H1 (cell line): ENCODE measurements at regions not wholly inside any gene's neighbourhood (a gene's known extent, or its start where the extent isn't known, plus 50 kb on each side); places are given as distances from the start of the nearest gene placed in this dataset.

Source experiments
- CTCF ChIA-PET: fragments of 300-600 bp; sonication (Branson Sonifier 250); formaldehyde crosslinking; loops from one replicate; lab custom pipeline; 2021; ENCODE audit not compliant: partially characterized antibody; lab: Charles Lee
- POLR2A ChIA-PET: fragments of 300-600 bp; sonication (Branson Sonifier 250); formaldehyde crosslinking; loops from one replicate; lab custom pipeline; 2021; ENCODE audit warnings: inconsistent platforms; ENCODE audit not compliant: partially characterized antibody; lab: Charles Lee
- DNase-seq, 2 experiments: peaks; one replicate each; pipeline versions ENCODE4 v3.0.0 to v3.0.0-alpha.2; 2010 to 2022; ENCODE audit warnings: low spot score in 2 of 2, low read depth in 1 of 2, mixed read lengths in 1 of 2
- FAIRE-seq: peaks from 2 replicates; lab custom pipeline; 2011; peaks lifted over from hg19 to GRCh38; lab: Jason Lieb, UNC
- H2AFZ ChIP-seq: 2 replicates; pipeline ENCODE4 v1.8.1; 2012; ENCODE audit warnings: low read length, inconsistent platforms
- H2AK5ac ChIP-seq: 2 replicates; pipeline ENCODE4 v1.6.1; 2013; ENCODE audit warnings: low read depth, low read length
- H2BK120ac ChIP-seq: replicated peaks from 2 replicates; pipeline ENCODE3; 2013; ENCODE audit warnings: low read depth, low read length, inconsistent platforms
- H2BK12ac ChIP-seq: 2 replicates; pipeline ENCODE4 v1.6.1; 2013; ENCODE audit warnings: low read depth, low read length
- H2BK15ac ChIP-seq: 2 replicates; pipeline ENCODE4 v1.6.1; 2013; ENCODE audit warnings: low read length
- H2BK20ac ChIP-seq: 2 replicates; pipeline ENCODE4 v1.6.1; 2013; ENCODE audit warnings: low read length
- H2BK5ac ChIP-seq: 2 replicates; pipeline ENCODE4 v1.6.1; 2013; ENCODE audit warnings: low read depth, low read length
- H3K14ac ChIP-seq: 2 replicates; pipeline ENCODE4 v1.6.1; 2013; ENCODE audit warnings: inconsistent platforms; ENCODE audit not compliant: insufficient read length
- H3K18ac ChIP-seq: 2 replicates; pipeline ENCODE4 v1.6.1; 2013; ENCODE audit warnings: low read length; ENCODE audit errors: extremely low read depth
- H3K23ac ChIP-seq: 2 replicates; pipeline ENCODE4 v1.6.1; 2013; ENCODE audit warnings: inconsistent platforms; ENCODE audit not compliant: insufficient read length
- H3K23me2 ChIP-seq: 2 replicates; pipeline ENCODE4 v1.6.1; 2013; ENCODE audit warnings: low read depth, low read length
- H3K27ac ChIP-seq: 2 replicates; pipeline ENCODE4 v1.6.1; 2011; ENCODE audit warnings: low read depth, low read length, inconsistent platforms
- H3K27me3 ChIP-seq, 4 experiments: replicated peaks in 1 of 4; 1 replicate in 1 of 4; 2 replicates in 3 of 4; pipeline versions ENCODE4 v1.6.1 to v1.8.1; 2011 to 2013; ENCODE audit warnings: low read length in 3 of 4, mild to moderate bottlenecking in 3 of 4, inconsistent platforms in 2 of 4, mixed read lengths in 2 of 4, moderate library complexity in 1 of 4; ENCODE audit not compliant: control insufficient read depth in 3 of 4, insufficient read depth in 3 of 4; ENCODE audit errors: extremely low read depth in 1 of 4
- H3K36me3 ChIP-seq, 4 experiments: 2 replicates each; pipeline versions ENCODE4 v1.6.1 to v1.8.1; 2011 to 2013; ENCODE audit warnings: mild to moderate bottlenecking in 4 of 4, low read length in 3 of 4, moderate library complexity in 2 of 4, control low read depth in 1 of 4, inconsistent platforms in 1 of 4; ENCODE audit not compliant: insufficient read depth in 4 of 4, control insufficient read depth in 2 of 4
- H3K4ac ChIP-seq: replicated peaks from 2 replicates; pipeline ENCODE3; 2013; ENCODE audit warnings: low read length, low read depth, mixed read lengths, inconsistent platforms; ENCODE audit not compliant: insufficient read length
- H3K4me1 ChIP-seq, 4 experiments: replicated peaks in 1 of 4; 1 replicate in 1 of 4; 2 replicates in 3 of 4; pipeline versions ENCODE4 v1.6.1 to v1.8.1; 2011 to 2013; ENCODE audit warnings: low read length in 3 of 4, inconsistent platforms in 2 of 4, mixed read lengths in 1 of 4; ENCODE audit not compliant: insufficient read depth in 4 of 4, control insufficient read depth in 3 of 4
- H3K4me2 ChIP-seq, 2 experiments: 2 replicates each; pipeline versions ENCODE4 v1.6.1 to v1.8.1; 2011 to 2013; ENCODE audit warnings: low read depth in 2 of 2, low read length in 2 of 2, control low read depth in 1 of 2, inconsistent platforms in 1 of 2, mild to moderate bottlenecking in 1 of 2; ENCODE audit not compliant: insufficient read depth in 1 of 2
- H3K4me3 ChIP-seq, 4 experiments: fragments of 200-600, 300-600 bp in 1 of 4; sonication (generic), shearing (Covaris generic), sonication (Bioruptor Twin) in 1 of 4; 2 replicates each; pipeline versions ENCODE4 v1.5.1 to v1.8.1; 2011 to 2016; ENCODE audit warnings: low read length in 4 of 4, low read depth in 3 of 4, control low read depth in 2 of 4, inconsistent platforms in 2 of 4, mild to moderate bottlenecking in 2 of 4, mixed read lengths in 1 of 4, moderate library complexity in 1 of 4; ENCODE audit not compliant: insufficient read depth in 2 of 4; ENCODE audit errors: extremely low read depth in 1 of 4
- H3K56ac ChIP-seq: replicated peaks from 2 replicates; pipeline ENCODE3; 2013; ENCODE audit warnings: low read depth, mild to moderate bottlenecking, mixed read lengths, low read length, inconsistent platforms; ENCODE audit not compliant: insufficient read length
- H3K79me1 ChIP-seq: 2 replicates; pipeline ENCODE4 v1.6.1; 2013; ENCODE audit warnings: low read depth, low read length, control low read depth
- H3K79me2 ChIP-seq, 2 experiments: 2 replicates each; pipeline versions ENCODE4 v1.6.1 to v1.8.1; 2012 to 2013; ENCODE audit warnings: low read length in 2 of 2, mild to moderate bottlenecking in 2 of 2, inconsistent platforms in 1 of 2; ENCODE audit not compliant: insufficient read depth in 2 of 2, control insufficient read depth in 1 of 2
- H3K9ac ChIP-seq, 4 experiments: replicated peaks in 1 of 4; 1 replicate in 1 of 4; 2 replicates in 3 of 4; pipeline versions ENCODE4 v1.6.1 to v1.8.1; 2011 to 2013; ENCODE audit warnings: low read depth in 3 of 4, low read length in 3 of 4, control low read depth in 2 of 4, mild to moderate bottlenecking in 2 of 4, moderate library complexity in 2 of 4, inconsistent platforms in 1 of 4; ENCODE audit errors: extremely low read depth in 1 of 4
- H3K9me3 ChIP-seq, 2 experiments: 2 replicates each; pipeline versions ENCODE4 v1.6.1 to v1.8.1; 2012 to 2013; ENCODE audit warnings: mild to moderate bottlenecking in 2 of 2, moderate library complexity in 2 of 2, control low read depth in 1 of 2, inconsistent platforms in 1 of 2, low read depth in 1 of 2, low read length in 1 of 2, mixed read lengths in 1 of 2; ENCODE audit not compliant: insufficient read depth in 2 of 2
- H4K20me1 ChIP-seq, 2 experiments: replicated peaks in 1 of 2; 2 replicates each; pipeline versions ENCODE3 to v1.8.1; 2011 to 2013; ENCODE audit warnings: inconsistent platforms in 2 of 2, low read length in 2 of 2, mild to moderate bottlenecking in 1 of 2; ENCODE audit not compliant: insufficient read depth in 2 of 2, control insufficient read depth in 1 of 2
- H4K5ac ChIP-seq: 2 replicates; pipeline ENCODE4 v1.6.1; 2013; ENCODE audit warnings: low read length, low read depth, mixed read lengths, inconsistent platforms; ENCODE audit not compliant: insufficient read length
- H4K8ac ChIP-seq: 2 replicates; pipeline ENCODE4 v1.8.0; 2013; ENCODE audit warnings: mild to moderate bottlenecking, moderate library complexity, low read length, inconsistent platforms; ENCODE audit not compliant: insufficient read depth; ENCODE audit errors: extremely low read depth
- H4K91ac ChIP-seq: replicated peaks from 2 replicates; pipeline ENCODE3; 2013; ENCODE audit warnings: low read length, mixed read lengths, inconsistent platforms; ENCODE audit not compliant: insufficient read length
- POU5F1 ChIP-seq: IDR thresholded peaks from 2 replicates; pipeline ENCODE4 v1.6.1; 2011; ENCODE audit warnings: low read depth, mild to moderate bottlenecking, low read length, moderate library complexity
- WGBS, 2 experiments: shearing (Covaris generic) in 1 of 2; methylation state at CpG; one replicate each; pipeline versions ENCODE4 v1.1.6 to v1.1.7; 2013 to 2015; ENCODE audit warnings: low lambda C conversion rate in 2 of 2, mixed read lengths in 2 of 2, inconsistent platforms in 1 of 2, low coverage in 1 of 2, missing lambda C conversion rate in 1 of 2; ENCODE audit not compliant: insufficient replicate concordance in 2 of 2, insufficient coverage in 1 of 2, insufficient read length in 1 of 2; ENCODE audit errors: extremely low coverage in 1 of 2, missing lambda C conversion rate in 1 of 2; 5-methylcytosine and 5-hydroxymethylcytosine counted together

DNA sequence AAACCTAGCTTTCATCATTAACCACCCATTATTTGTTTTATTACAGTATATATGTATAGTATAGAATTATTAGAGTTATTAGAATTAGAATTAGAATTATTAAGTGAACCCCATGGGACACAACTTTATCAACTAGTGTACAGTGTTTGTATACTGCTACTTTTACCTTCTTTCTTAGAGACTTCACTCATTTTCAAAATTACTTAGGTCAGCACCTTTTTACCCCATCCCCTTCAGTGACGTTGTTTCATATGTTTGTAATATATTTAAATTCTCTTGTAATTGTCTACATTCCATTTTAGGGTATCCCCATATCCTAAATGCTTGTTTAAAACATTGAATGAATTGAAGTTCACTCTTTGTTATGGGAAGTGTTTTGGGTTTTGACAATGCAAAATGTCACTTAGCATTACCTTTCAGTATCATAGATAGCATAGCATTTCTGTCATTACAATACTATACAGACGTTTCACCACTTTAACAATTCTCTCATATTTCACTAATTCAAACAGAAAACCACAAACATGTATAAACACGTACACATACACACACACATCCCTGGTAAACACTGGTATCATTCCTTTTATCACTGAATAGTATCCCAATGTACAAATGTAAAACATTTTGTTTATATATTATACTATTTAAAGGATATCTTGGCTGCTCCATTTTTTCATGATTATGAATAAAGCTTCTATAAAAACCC lies 229.9 kb upstream of the MAGI2 start:
- CTCF ChIA-PET, result no interaction called here
- no peak overlapping the region for H3K4me2 ChIP-seq
- H3K9me3 ChIP-seq, result no peaks in the 10 kb centered on the region
- H4K91ac ChIP-seq, result no peak overlapping the region
- H3K18ac ChIP-seq, result no peak overlapping the region
- no peak overlapping the region for H4K5ac ChIP-seq
- H3K79me2 ChIP-seq, result no peaks in the 10 kb centered on the region
- no peak overlapping the region for H2BK5ac ChIP-seq
- no peak for TF ChIP-seq POU5F1
- no peak overlapping the region for H2AFZ ChIP-seq
- no peak overlapping the region for H3K27ac ChIP-seq
- no peak overlapping the region for H3K4me3 ChIP-seq
- no peak overlapping the region for H3K14ac ChIP-seq
- 76 to 100% methylated on average over 2 to 3 of the region's 3 CpGs for WGBS, 2 experiments
- H3K56ac ChIP-seq, result no peak overlapping the region
- H3K27me3 ChIP-seq, result no peaks in the 10 kb centered on the region
- no peaks in the 10 kb centered on the region for H3K79me1 ChIP-seq
- H3K23ac ChIP-seq, result no peak overlapping the region
- POLR2A ChIA-PET, result no interaction called here
- no peaks in the 10 kb centered on the region for H4K20me1 ChIP-seq
- H3K4ac ChIP-seq, result no peak overlapping the region
- no peak overlapping the region for H2BK15ac ChIP-seq
- FAIRE-seq, result no peak
- H2BK12ac ChIP-seq, result no peak overlapping the region
- H2BK20ac ChIP-seq, result no peak overlapping the region
- H3K9ac ChIP-seq, result no peak overlapping the region
- H3K4me1 ChIP-seq, result no peaks in the 10 kb centered on the region
- DNase-seq, result no peak
- no peak overlapping the region for H2BK120ac ChIP-seq
- H3K36me3 ChIP-seq, result no peaks in the 10 kb centered on the region
- H4K8ac ChIP-seq, result no peak overlapping the region
- no peak overlapping the region for H2AK5ac ChIP-seq
- H3K23me2 ChIP-seq, result no peaks in the 10 kb centered on the region; the same call in 1 of the 2 replicates
